ENCODE measurements at regions not wholly inside any gene's neighbourhood (a gene's known extent, or its start where the extent isn't known, plus 50 kb on each side); places are given as distances from the start of the nearest gene placed in this dataset.

GRCh38 chr16:26374279-26374925 is 682.6 kb downstream of the HS3ST4 start:
- Mint-ChIP-seq H3K27ac (no peak overlapping the region), H3K27me3 (ENCODE audit: low read depth) (no peaks in the 10 kb centered on the region), H3K9me3 (peaks cover 5% of the 10 kb centered on the region; the same call in 1 of the 2 replicates), H3K4me3 (no peak overlapping the region), H3K36me3 (no peaks in the 10 kb centered on the region), H3K4me1 (no peaks in the 10 kb centered on the region; the same call in 1 of the 2 replicates)
- ChIA-PET CTCF (no interaction called here), POLR2A (no interaction called here)
- ATAC-seq (no peak), DNase-seq (ENCODE audit: low spot score) (no peak)
- no peak for TF ChIP-seq SMAD4 (CRISPR knock-in tag; IDR thresholded peaks at IDR 0.05)
- no peak for TF ChIP-seq PRDM15 (CRISPR knock-in tag; IDR thresholded peaks at IDR 0.05)
- TF ChIP-seq ZNF512 (CRISPR knock-in tag; IDR thresholded peaks at IDR 0.05; ENCODE audit: borderline replicate concordance) = no peak
- no peak for TF ChIP-seq IRF2 (CRISPR knock-in tag; IDR thresholded peaks at IDR 0.05; ENCODE audit: borderline replicate concordance, low read depth)
- no peak for TF ChIP-seq ZNF416 (CRISPR knock-in tag; IDR thresholded peaks at IDR 0.05)
- no peak for TF ChIP-seq ZNF281 (CRISPR knock-in tag; IDR thresholded peaks at IDR 0.05)
- no peak for TF ChIP-seq SP1 (CRISPR knock-in tag; conservative IDR thresholded peaks at IDR 0.05)
- TF ChIP-seq ZNF532 (CRISPR knock-in tag; IDR thresholded peaks at IDR 0.05; ENCODE audit: borderline replicate concordance) = no peak
- TF ChIP-seq EMX1 (CRISPR knock-in tag; IDR thresholded peaks at IDR 0.05) = no peak

GRCh38 chr16:26382586-26382985 is 684.1 kb upstream of the C16orf82 start:
- H3K4me3 Mint-ChIP-seq = no peak overlapping the region
- POLR2A ChIA-PET = no interaction called here
- no peak for DNase-seq (ENCODE audit: low spot score)
- H3K27me3 Mint-ChIP-seq (ENCODE audit: low read depth) = no peaks in the 10 kb centered on the region; the same call in 1 of the 2 replicates
- no peak for ATAC-seq
- H3K9me3 Mint-ChIP-seq = peaks cover 5% of the 10 kb centered on the region; the same call in 1 of the 2 replicates
- CTCF ChIA-PET = interaction anchor here (0.7 kb wide), 1 partner anchor 727 kb away, joined by 3 read pairs; no protein-coding TSS in a partner anchor
- peaks cover 8% of the 10 kb centered on the region for H3K4me1 Mint-ChIP-seq
- H3K36me3 Mint-ChIP-seq = no peaks in the 10 kb centered on the region
- no peak for TF ChIP-seq FOXJ3 (CRISPR knock-in tag; IDR thresholded peaks at IDR 0.05; ENCODE audit: borderline replicate concordance)
- H3K27ac Mint-ChIP-seq = no peak overlapping the region
